Karpas-422 (cell line): ENCODE measurements at regions not wholly inside any gene's neighbourhood (a gene's known extent, or its start where the extent isn't known, plus 50 kb on each side); places are given as distances from the start of the nearest gene placed in this dataset.

Experiments used
- DNase-seq: peaks from one replicate; pipeline ENCODE4 v3.0.0-alpha.2; 2015
- H2AFZ ChIP-seq: fragments of 200-600 bp; sonication (generic); 2 replicates; pipeline ENCODE4 v1.6.1; 2014; ENCODE audit warnings: antibody characterized with exemption, low read length, mixed read lengths
- H3K27ac ChIP-seq: fragments of 200-600 bp; sonication (generic); 2 replicates; pipeline ENCODE4 v1.5.1; 2014; ENCODE audit warnings: mild to moderate bottlenecking, low read length, moderate library complexity
- H3K27me3 ChIP-seq: fragments of 200-600 bp; sonication (generic); 2 replicates; pipeline ENCODE4 v1.6.1; 2014; ENCODE audit warnings: low read length, mixed read lengths
- H3K36me3 ChIP-seq: fragments of 200-600 bp; sonication (generic); 2 replicates; pipeline ENCODE4 v1.6.1; 2014; ENCODE audit warnings: low read length, mixed read lengths; ENCODE audit not compliant: insufficient read depth
- H3K4me1 ChIP-seq: fragments of 200-600 bp; sonication (generic); 2 replicates; pipeline ENCODE4 v1.6.1; 2014; ENCODE audit warnings: mild to moderate bottlenecking, low read length, mixed read lengths
- H3K4me2 ChIP-seq: fragments of 200-600 bp; sonication (generic); 2 replicates; pipeline ENCODE4 v1.6.1; 2014; ENCODE audit warnings: low read length, low read depth, mild to moderate bottlenecking; ENCODE audit not compliant: poor library complexity, severe bottlenecking
- H3K4me3 ChIP-seq: fragments of 200-600 bp; sonication (generic); 2 replicates; pipeline ENCODE4 v1.5.1; 2014; ENCODE audit warnings: mild to moderate bottlenecking, antibody characterized with exemption, low read length, mixed read lengths
- H3K79me2 ChIP-seq: fragments of 200-600 bp; sonication (generic); 2 replicates; pipeline ENCODE4 v1.6.1; 2014; ENCODE audit warnings: mild to moderate bottlenecking, low read length, mixed read lengths
- H3K9ac ChIP-seq: fragments of 200-600 bp; sonication (generic); 2 replicates; pipeline ENCODE4 v1.6.0; 2014; ENCODE audit warnings: low read length
- H3K9me2 ChIP-seq: fragments of 200-600 bp; sonication (generic), shearing (Covaris generic); replicated peaks from 2 replicates; pipeline ENCODE4 v1.6.0; 2014; ENCODE audit warnings: mild to moderate bottlenecking, low read length, moderate library complexity; ENCODE audit not compliant: insufficient read depth
- H3K9me3 ChIP-seq: fragments of 300-700, 200-600 bp; sonication (generic); 2 replicates; pipeline ENCODE4 v1.6.1; 2014; ENCODE audit warnings: low read length, mixed read lengths
- H4K20me1 ChIP-seq: fragments of 200-600 bp; sonication (generic); 2 replicates; pipeline ENCODE4 v1.6.1; 2014; ENCODE audit warnings: mild to moderate bottlenecking, antibody characterized with exemption, low read length, low read depth; ENCODE audit not compliant: insufficient read depth

DNA sequence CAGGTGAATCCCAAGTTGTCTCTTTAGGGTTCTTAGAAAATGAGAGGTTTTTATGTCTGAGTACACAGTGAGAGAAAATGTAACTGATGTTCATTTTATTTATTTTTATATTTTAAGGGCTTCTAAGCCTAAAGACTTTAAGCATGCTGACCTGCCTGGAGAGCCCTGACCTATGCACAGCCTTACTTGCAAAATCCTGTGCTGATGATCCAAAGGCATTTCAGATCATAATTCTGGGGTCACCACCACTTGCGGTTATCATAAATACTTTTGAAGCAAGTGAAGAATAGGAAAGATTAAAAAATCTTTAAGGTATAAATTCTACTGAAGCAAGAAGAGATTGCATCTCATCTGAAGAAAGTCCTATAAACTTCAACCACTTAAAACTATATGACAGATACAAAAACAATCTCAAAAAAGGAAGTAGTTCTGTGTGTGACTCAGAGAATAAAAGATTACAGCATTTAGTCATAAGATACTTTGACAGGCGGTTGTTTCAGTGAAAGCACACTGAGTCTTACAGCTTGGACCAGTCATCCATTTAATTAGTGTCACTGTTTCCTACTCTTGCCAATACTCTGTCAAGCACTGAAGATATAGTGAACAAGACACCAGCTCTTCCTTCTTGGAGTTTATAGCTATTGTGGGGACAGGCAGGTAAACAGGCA is 245.2 kb upstream of the DIPK2B start:
- Histone ChIP-seq H3K9ac (no peak overlapping the region), H3K36me3 (no peaks in the 10 kb centered on the region), H3K27ac (no peak overlapping the region), H3K4me3 (no peak overlapping the region), H3K27me3 (no peaks in the 10 kb centered on the region), H2AFZ (no peak overlapping the region), H3K4me2 (no peak overlapping the region), H3K9me3 (no peaks in the 10 kb centered on the region), H3K79me2 (no peaks in the 10 kb centered on the region), H3K4me1 (no peaks in the 10 kb centered on the region), H4K20me1 (no peaks in the 10 kb centered on the region), H3K9me2 (peaks cover 4% of the 10 kb centered on the region; the same call in 1 of the 2 replicates)
- no peak for DNase-seq

DNA sequence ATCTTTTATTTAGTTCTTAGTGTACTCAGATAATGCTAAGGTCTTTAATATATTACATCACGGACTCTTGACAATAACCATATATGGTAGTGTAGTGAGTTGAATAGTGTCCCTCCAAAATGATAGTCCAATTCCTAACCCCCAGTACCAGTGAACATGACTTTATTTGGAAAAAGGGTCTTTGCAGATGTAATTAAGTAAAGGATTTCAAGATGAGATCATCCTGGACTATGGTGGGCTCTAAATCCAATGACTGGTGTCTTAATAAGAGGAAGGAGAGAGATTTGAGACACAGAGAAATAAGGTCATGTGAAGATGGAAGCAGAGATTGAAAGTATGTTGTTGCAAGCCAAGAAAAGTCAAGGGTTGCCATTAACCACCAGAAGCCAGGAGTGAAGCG is 236.5 kb upstream of the DIPK2B start:
- Histone ChIP-seq H4K20me1 (no peaks in the 10 kb centered on the region), H3K4me3 (no peak overlapping the region), H3K79me2 (no peaks in the 10 kb centered on the region), H3K9me3 (no peaks in the 10 kb centered on the region), H3K36me3 (no peaks in the 10 kb centered on the region), H2AFZ (no peak overlapping the region), H3K27ac (no peak overlapping the region), H3K4me2 (no peak overlapping the region), H3K4me1 (no peaks in the 10 kb centered on the region), H3K9me2 (no peaks in the 10 kb centered on the region), H3K9ac (no peak overlapping the region), H3K27me3 (no peaks in the 10 kb centered on the region)
- DNase-seq, result no peak

DNA sequence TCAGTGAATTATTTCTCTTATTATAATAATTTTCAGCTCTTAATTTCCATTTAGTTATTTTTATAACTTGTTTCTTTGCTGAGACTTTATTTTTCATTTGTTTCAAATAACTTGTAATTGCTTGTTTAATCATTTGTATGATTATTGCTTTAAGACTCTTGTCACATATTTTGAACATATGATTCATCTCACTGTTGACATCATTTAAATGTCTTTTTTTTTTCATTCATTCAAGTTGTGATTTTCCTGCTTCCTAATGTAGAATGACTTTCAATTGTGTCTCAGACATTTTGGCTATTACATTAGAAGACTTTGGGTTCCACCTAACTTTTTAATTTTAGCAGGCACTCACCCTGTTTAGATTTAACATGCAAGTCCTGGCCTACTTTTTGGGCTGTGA is 234.8 kb upstream of the DIPK2B start:
- no peak overlapping the region for H2AFZ ChIP-seq

DNA sequence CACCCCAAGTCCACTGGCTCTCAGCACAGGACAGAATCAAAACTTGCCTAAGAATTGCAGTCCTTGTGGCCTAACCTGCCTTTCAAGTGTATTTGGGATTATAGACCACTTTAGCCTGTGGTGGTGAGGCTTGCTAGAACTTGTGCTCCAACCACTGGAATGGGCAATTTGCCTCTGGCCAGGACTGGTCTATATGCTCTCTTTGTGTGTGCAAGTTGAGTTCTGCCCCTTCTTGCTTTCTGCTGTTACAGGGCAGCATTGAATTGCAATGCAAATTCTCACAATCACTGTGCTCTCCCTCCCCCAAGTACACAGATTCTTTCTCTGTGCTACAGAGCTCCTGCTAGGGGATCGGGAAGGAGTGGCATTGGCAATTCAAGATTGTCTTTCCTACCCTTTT is 233.6 kb upstream of the DIPK2B start:
- Histone ChIP-seq H3K27me3 (no peaks in the 10 kb centered on the region), H3K4me2 (no peak overlapping the region), H3K9ac (no peak overlapping the region), H4K20me1 (no peaks in the 10 kb centered on the region), H3K9me2 (no peaks in the 10 kb centered on the region), H3K36me3 (no peaks in the 10 kb centered on the region), H3K9me3 (no peaks in the 10 kb centered on the region), H3K4me1 (no peaks in the 10 kb centered on the region), H3K79me2 (no peaks in the 10 kb centered on the region), H2AFZ (no peak overlapping the region), H3K27ac (no peak overlapping the region), H3K4me3 (no peak overlapping the region)
- DNase-seq, result no peak

More for the DNA sequence above, 234.8 kb upstream of the DIPK2B start:
- H3K4me3 ChIP-seq, result no peak overlapping the region
- H3K27ac ChIP-seq, result no peak overlapping the region
- H4K20me1 ChIP-seq, result no peaks in the 10 kb centered on the region
- H3K4me2 ChIP-seq, result no peak overlapping the region
- no peaks in the 10 kb centered on the region for H3K36me3 ChIP-seq
- no peaks in the 10 kb centered on the region for H3K27me3 ChIP-seq
- no peaks in the 10 kb centered on the region for H3K9me3 ChIP-seq
- no peaks in the 10 kb centered on the region for H3K9me2 ChIP-seq
- no peaks in the 10 kb centered on the region for H3K79me2 ChIP-seq
- no peaks in the 10 kb centered on the region for H3K4me1 ChIP-seq
- no peak for DNase-seq
- no peak overlapping the region for H3K9ac ChIP-seq

DNA sequence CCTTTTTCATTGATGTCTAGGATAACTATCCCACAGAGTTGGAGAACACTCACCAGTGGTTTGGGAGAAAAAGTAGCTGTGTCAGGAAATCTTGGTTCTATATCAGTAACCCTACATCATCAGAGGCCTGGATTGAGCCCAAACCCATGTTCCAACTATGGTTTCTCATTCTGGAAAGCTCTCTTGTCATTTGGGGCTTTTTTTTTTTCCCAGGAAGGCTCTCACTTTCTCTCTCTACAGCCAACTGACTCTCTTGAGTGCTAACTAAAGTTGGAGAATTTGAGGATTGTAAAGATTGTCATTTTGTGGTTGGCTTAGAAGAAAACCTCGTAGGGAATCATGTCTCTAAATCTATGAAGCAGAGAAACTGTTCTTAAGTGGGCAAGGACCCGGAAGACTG is 228.2 kb upstream of the DIPK2B start:
- H4K20me1 ChIP-seq, result no peaks in the 10 kb centered on the region
- no peaks in the 10 kb centered on the region for H3K4me1 ChIP-seq
- no peak overlapping the region for H3K9ac ChIP-seq
- H3K27ac ChIP-seq, result no peak overlapping the region
- no peaks in the 10 kb centered on the region for H3K79me2 ChIP-seq
- H3K27me3 ChIP-seq, result no peaks in the 10 kb centered on the region
- H3K4me3 ChIP-seq, result no peak overlapping the region
- no peaks in the 10 kb centered on the region for H3K36me3 ChIP-seq
- H3K4me2 ChIP-seq, result no peak overlapping the region
- DNase-seq, result no peak
- no peaks in the 10 kb centered on the region for H3K9me3 ChIP-seq
- H2AFZ ChIP-seq, result no peak overlapping the region
- H3K9me2 ChIP-seq, result no peaks in the 10 kb centered on the region; the same call in 1 of the 2 replicates

- Histone ChIP-seq H3K9ac (no peak overlapping the region), H3K9me3 (peaks cover 8% of the 10 kb centered on the region; the same call in 1 of the 2 replicates), H3K4me2 (no peak overlapping the region), H3K9me2 (no peaks in the 10 kb centered on the region; the same call in 1 of the 2 replicates), H3K79me2 (no peaks in the 10 kb centered on the region), H3K4me3 (no peak overlapping the region), H4K20me1 (no peaks in the 10 kb centered on the region), H3K27ac (no peak overlapping the region), H3K4me1 (no peaks in the 10 kb centered on the region), H3K27me3 (no peaks in the 10 kb centered on the region), H2AFZ (no peak overlapping the region), H3K36me3 (no peaks in the 10 kb centered on the region)
- DNase-seq, result no peak
These were observed 223.7 kb upstream of the DIPK2B start for GRCh38 chrX:45424326-45424725.

- no peak for DNase-seq
- H3K4me2 ChIP-seq, result no peak overlapping the region
These were observed 221.7 kb upstream of the DIPK2B start for GRCh38 chrX:45422216-45422925.

GRCh38 chrX:45421806-45422205 is 221.1 kb upstream of the DIPK2B start:
- H3K9ac ChIP-seq, result no peak overlapping the region
- H3K9me3 ChIP-seq, result peaks cover 8% of the 10 kb centered on the region; the same call in 1 of the 2 replicates
- H3K4me3 ChIP-seq, result no peak overlapping the region
- H2AFZ ChIP-seq, result no peak overlapping the region
- H3K9me2 ChIP-seq, result no peaks in the 10 kb centered on the region
- H3K36me3 ChIP-seq, result no peaks in the 10 kb centered on the region
- DNase-seq, result no peak
- H3K27me3 ChIP-seq, result no peaks in the 10 kb centered on the region
- H4K20me1 ChIP-seq, result no peaks in the 10 kb centered on the region
- H3K4me1 ChIP-seq, result no peaks in the 10 kb centered on the region
- no peak overlapping the region for H3K27ac ChIP-seq
- H3K4me2 ChIP-seq, result no peak overlapping the region
- no peaks in the 10 kb centered on the region for H3K79me2 ChIP-seq

More at GRCh38 chrX:45422216-45422925, 221.7 kb upstream of the DIPK2B start:
- Histone ChIP-seq H3K36me3 (no peaks in the 10 kb centered on the region), H3K9me3 (peaks cover 8% of the 10 kb centered on the region; the same call in 1 of the 2 replicates), H2AFZ (no peak overlapping the region), H3K27ac (no peak overlapping the region), H3K9me2 (no peaks in the 10 kb centered on the region), H3K27me3 (no peaks in the 10 kb centered on the region), H3K79me2 (no peaks in the 10 kb centered on the region), H3K4me3 (no peak overlapping the region), H3K4me1 (no peaks in the 10 kb centered on the region), H3K9ac (no peak overlapping the region), H4K20me1 (no peaks in the 10 kb centered on the region)
